NCI-H1930 (cell line): ENCODE measurements at regions not wholly inside any gene's neighbourhood (a gene's known extent, or its start where the extent isn't known, plus 50 kb on each side); places are given as distances from the start of the nearest gene placed in this dataset.
"Not testable (repeated sequence)": the region's sequence is repeated elsewhere in the genome, so short reads cannot be mapped to it uniquely, and the experiment has no call there.

Source experiments
- DNase-seq, 2 experiments: peaks; one replicate each; lab custom pipeline; 2025; lab: John Stamatoyannopoulos, UW

- not testable (repeated sequence) for DNase-seq
These were observed 162.8 kb upstream of the GJE1 start for GRCh38 chr6:141969768-141970415.

GRCh38 chr6:141969201-141969600, 163.5 kb upstream of the GJE1 start:
- no peak for DNase-seq

- no peak for DNase-seq
These were observed 164.1 kb upstream of the GJE1 start for GRCh38 chr6:141968632-141969031.

GRCh38 chr6:141965016-141965545, 167.6 kb upstream of the GJE1 start:
- DNase-seq, result no peak

- DNase-seq, result no peak
These were observed 169.0 kb upstream of the GJE1 start for GRCh38 chr6:141963543-141964295.

GRCh38 chr6:141957271-141957670, 175.5 kb upstream of the GJE1 start:
- DNase-seq, result no peak

- DNase-seq, result no peak
These were observed 175.9 kb upstream of the GJE1 start for GRCh38 chr6:141956868-141957267.

- DNase-seq, result no peak
These were observed 176.5 kb upstream of the GJE1 start for GRCh38 chr6:141956046-141956761.

- no peak for DNase-seq
These were observed 179.7 kb upstream of the GJE1 start for GRCh38 chr6:141953072-141953471.

- no peak for DNase-seq
These were observed 186.2 kb upstream of the GJE1 start for GRCh38 chr6:141946502-141946901.

- DNase-seq, result no peak
These were observed 194.1 kb upstream of the GJE1 start for GRCh38 chr6:141938664-141939063.

- no peak for DNase-seq
These were observed 200.0 kb upstream of the GJE1 start for GRCh38 chr6:141932685-141933084.

- DNase-seq, result not testable (repeated sequence)
These were observed 206.4 kb upstream of the GJE1 start for GRCh38 chr6:141926200-141926900.

GRCh38 chr6:141925001-141925400, 207.7 kb upstream of the GJE1 start:
- DNase-seq, result no peak

GRCh38 chr6:141922898-141923297, 209.8 kb upstream of the GJE1 start:
- DNase-seq, result no peak

- not testable (repeated sequence) for DNase-seq
These were observed 215.8 kb upstream of the GJE1 start for GRCh38 chr6:141916682-141917505.

GRCh38 chr6:141914646-141915045, 218.1 kb upstream of the GJE1 start:
- no peak for DNase-seq

- no peak for DNase-seq
These were observed 226.1 kb upstream of the GJE1 start for GRCh38 chr6:141906569-141907080.

GRCh38 chr6:141890661-141891060, 242.1 kb upstream of the GJE1 start:
- no peak for DNase-seq

GRCh38 chr6:141884850-141885249, 247.9 kb upstream of the GJE1 start:
- DNase-seq, result no peak

- no peak for DNase-seq
These were observed 254.0 kb upstream of the GJE1 start for GRCh38 chr6:141878686-141879085.
